HL-60/S4 treated with phorbol 12-myristate 13-acetate at 8.2 ng/mL for 4 days and 3 days (cell line): ENCODE measurements at regions not wholly inside any gene's neighbourhood (a gene's known extent, or its start where the extent isn't known, plus 50 kb on each side); places are given as distances from the start of the nearest gene placed in this dataset.
"Not testable (repeated sequence)": the region's sequence is repeated elsewhere in the genome, so short reads cannot be mapped to it uniquely, and the experiment has no call there.

ENCODE experiments used
- in situ Hi-C: fragments of 300-500 bp; cut with MboI; formaldehyde crosslinking; loops from 2 replicates; pipeline ENCODE4 v1.15.0; 2022; ENCODE audit warnings: low sequenced_read_pairs

- in situ Hi-C loops = no loop called here
Measured at GRCh38 chr5:40165789-40166728, 513.7 kb upstream of the PTGER4 start.

GRCh38 chr5:40165106-40165788 is 514.5 kb upstream of the PTGER4 start:
- in situ Hi-C loops = no loop called here

GRCh38 chr5:40160435-40160834 is 519.3 kb upstream of the PTGER4 start:
- in situ Hi-C loops = no loop called here

- in situ Hi-C loops = no loop called here
Measured at GRCh38 chr5:40154194-40154593, 525.5 kb upstream of the PTGER4 start.

- in situ Hi-C loops = no loop called here
Measured at GRCh38 chr5:40150896-40151295, 528.8 kb upstream of the PTGER4 start.

- in situ Hi-C loops = no loop called here
Measured at GRCh38 chr5:40141896-40142295, 537.8 kb upstream of the PTGER4 start.

GRCh38 chr5:40141418-40141817 is 538.3 kb upstream of the PTGER4 start:
- in situ Hi-C loops = no loop called here

- in situ Hi-C loops = no loop called here
Measured at GRCh38 chr5:40137223-40137622, 542.5 kb upstream of the PTGER4 start.

GRCh38 chr5:40134883-40135520 is 544.7 kb upstream of the PTGER4 start:
- in situ Hi-C loops = no loop called here

GRCh38 chr5:40124367-40124766 is 555.3 kb upstream of the PTGER4 start:
- in situ Hi-C loops = no loop called here

GRCh38 chr5:40121236-40121635 is 558.5 kb upstream of the PTGER4 start:
- in situ Hi-C loops = no loop called here

- in situ Hi-C loops = no loop called here
Measured at GRCh38 chr5:40112875-40113274, 566.8 kb upstream of the PTGER4 start.

- in situ Hi-C loops = not testable (repeated sequence)
Measured at GRCh38 chr5:40111036-40111435, 568.7 kb upstream of the PTGER4 start.

GRCh38 chr5:40108764-40109390 is 570.8 kb upstream of the PTGER4 start:
- in situ Hi-C loops = not testable (repeated sequence)

- in situ Hi-C loops = not testable (repeated sequence)
Measured at GRCh38 chr5:40107786-40108185, 571.9 kb upstream of the PTGER4 start.

GRCh38 chr5:40106847-40107246 is 572.9 kb upstream of the PTGER4 start:
- in situ Hi-C loops = no loop called here

GRCh38 chr5:40098313-40098712 is 581.4 kb upstream of the PTGER4 start:
- in situ Hi-C loops = no loop called here

- in situ Hi-C loops = no loop called here
Measured at GRCh38 chr5:40093550-40093949, 586.2 kb upstream of the PTGER4 start.

- in situ Hi-C loops = no loop called here
Measured at GRCh38 chr5:40089269-40089668, 590.4 kb upstream of the PTGER4 start.

- in situ Hi-C loops = no loop called here
Measured at GRCh38 chr5:40084614-40085013, 595.1 kb upstream of the PTGER4 start.

- in situ Hi-C loops = no loop called here
Measured at GRCh38 chr5:40082313-40082712, 597.4 kb upstream of the PTGER4 start.
